GM04503 (cell line): ENCODE measurements at regions not wholly inside any gene's neighbourhood (a gene's known extent, or its start where the extent isn't known, plus 50 kb on each side); places are given as distances from the start of the nearest gene placed in this dataset.
A peak's percentile ranks its signal among the peaks of the same experiment; 100 is the strongest.

Experiments
- DNase-seq: peaks from one replicate; pipeline ENCODE4 v3.0.0-alpha.2; 2012; ENCODE audit warnings: low read depth

- DNase-seq, result no peak
Observed at GRCh38 chr1:198472997-198473396, 67.5 kb downstream of the ATP6V1G3 start.

- DNase-seq, result no peak
Observed at GRCh38 chr1:198472119-198472518, 68.4 kb downstream of the ATP6V1G3 start.

GRCh38 chr1:198467907-198468306 is 72.6 kb downstream of the ATP6V1G3 start:
- no peak for DNase-seq

- no peak for DNase-seq
Observed at GRCh38 chr1:198467342-198467741, 73.1 kb downstream of the ATP6V1G3 start.

GRCh38 chr1:198465201-198466144 is 75.0 kb downstream of the ATP6V1G3 start:
- peak; percentile 67 for DNase-seq

GRCh38 chr1:198463709-198464108 is 76.8 kb downstream of the ATP6V1G3 start:
- no peak for DNase-seq

- no peak for DNase-seq
Observed at GRCh38 chr1:198462365-198463019, 78.0 kb downstream of the ATP6V1G3 start.

GRCh38 chr1:198455966-198456365 is 84.5 kb downstream of the ATP6V1G3 start:
- DNase-seq, result no peak

GRCh38 chr1:198449727-198450433 is 90.6 kb downstream of the ATP6V1G3 start:
- DNase-seq, result no peak

GRCh38 chr1:198449261-198449660 is 91.2 kb downstream of the ATP6V1G3 start:
- no peak for DNase-seq

GRCh38 chr1:198447468-198447867 is 93.0 kb downstream of the ATP6V1G3 start:
- no peak for DNase-seq

GRCh38 chr1:198445872-198446271 is 94.6 kb downstream of the ATP6V1G3 start:
- no peak for DNase-seq

- DNase-seq, result peak; percentile 53
Observed at GRCh38 chr1:198444792-198445191, 95.7 kb downstream of the ATP6V1G3 start.

- peak; percentile 85 for DNase-seq
Observed at GRCh38 chr1:198443365-198444233, 96.9 kb downstream of the ATP6V1G3 start.

- DNase-seq, result no peak
Observed at GRCh38 chr1:198440842-198441241, 99.6 kb downstream of the ATP6V1G3 start.

GRCh38 chr1:198437332-198437731 is 103.1 kb downstream of the ATP6V1G3 start:
- no peak for DNase-seq

- no peak for DNase-seq
Observed at GRCh38 chr1:198436276-198436675, 104.2 kb downstream of the ATP6V1G3 start.

- DNase-seq, result no peak
Observed at GRCh38 chr1:198435056-198435455, 105.4 kb downstream of the ATP6V1G3 start.

GRCh38 chr1:198424441-198424840 is 116.0 kb downstream of the ATP6V1G3 start:
- DNase-seq, result no peak

- DNase-seq, result no peak
Observed at GRCh38 chr1:198423673-198424072, 116.8 kb downstream of the ATP6V1G3 start.

GRCh38 chr1:198417039-198417438 is 123.4 kb downstream of the ATP6V1G3 start:
- no peak for DNase-seq

- peak; percentile 47 for DNase-seq
Observed at GRCh38 chr1:198416296-198416695, 124.2 kb downstream of the ATP6V1G3 start.
